ENCODE measurements at regions not wholly inside any gene's neighbourhood (a gene's known extent, or its start where the extent isn't known, plus 50 kb on each side); places are given as distances from the start of the nearest gene placed in this dataset.

GRCh38 chr16:51886456-51886855 is 660.5 kb downstream of the TOX3 start:
- TF ChIP-seq, protein P1, sequence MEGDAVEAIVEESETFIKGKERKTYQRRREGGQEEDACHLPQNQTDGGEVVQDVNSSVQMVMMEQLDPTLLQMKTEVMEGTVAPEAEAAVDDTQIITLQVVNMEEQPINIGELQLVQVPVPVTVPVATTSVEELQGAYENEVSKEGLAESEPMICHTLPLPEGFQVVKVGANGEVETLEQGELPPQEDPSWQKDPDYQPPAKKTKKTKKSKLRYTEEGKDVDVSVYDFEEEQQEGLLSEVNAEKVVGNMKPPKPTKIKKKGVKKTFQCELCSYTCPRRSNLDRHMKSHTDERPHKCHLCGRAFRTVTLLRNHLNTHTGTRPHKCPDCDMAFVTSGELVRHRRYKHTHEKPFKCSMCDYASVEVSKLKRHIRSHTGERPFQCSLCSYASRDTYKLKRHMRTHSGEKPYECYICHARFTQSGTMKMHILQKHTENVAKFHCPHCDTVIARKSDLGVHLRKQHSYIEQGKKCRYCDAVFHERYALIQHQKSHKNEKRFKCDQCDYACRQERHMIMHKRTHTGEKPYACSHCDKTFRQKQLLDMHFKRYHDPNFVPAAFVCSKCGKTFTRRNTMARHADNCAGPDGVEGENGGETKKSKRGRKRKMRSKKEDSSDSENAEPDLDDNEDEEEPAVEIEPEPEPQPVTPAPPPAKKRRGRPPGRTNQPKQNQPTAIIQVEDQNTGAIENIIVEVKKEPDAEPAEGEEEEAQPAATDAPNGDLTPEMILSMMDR (conservative IDR thresholded peaks at IDR 0.05; ENCODE audit: low read depth, low read length): no peak
- no peak for TF ChIP-seq RAD21 (IDR thresholded peaks at IDR 0.05; ENCODE audit: low read length)
- TF ChIP-seq POLR2A (IDR thresholded peaks at IDR 0.05; ENCODE audit: low read depth, low read length): no peak
- TF ChIP-seq, protein P2, sequence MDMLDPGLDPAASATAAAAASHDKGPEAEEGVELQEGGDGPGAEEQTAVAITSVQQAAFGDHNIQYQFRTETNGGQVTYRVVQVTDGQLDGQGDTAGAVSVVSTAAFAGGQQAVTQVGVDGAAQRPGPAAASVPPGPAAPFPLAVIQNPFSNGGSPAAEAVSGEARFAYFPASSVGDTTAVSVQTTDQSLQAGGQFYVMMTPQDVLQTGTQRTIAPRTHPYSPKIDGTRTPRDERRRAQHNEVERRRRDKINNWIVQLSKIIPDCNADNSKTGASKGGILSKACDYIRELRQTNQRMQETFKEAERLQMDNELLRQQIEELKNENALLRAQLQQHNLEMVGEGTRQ (IDR thresholded peaks at IDR 0.05; ENCODE audit: low read depth, low read length): no peak
- TF ChIP-seq FOS (IDR thresholded peaks at IDR 0.05; ENCODE audit: low read depth, low read length): no peak
- no peak for TF ChIP-seq SMC3 (IDR thresholded peaks at IDR 0.05; ENCODE audit: low read depth, low read length)
- no peak for TF ChIP-seq CEBPB (IDR thresholded peaks at IDR 0.05; ENCODE audit: low read depth, low read length)
- TF ChIP-seq CHD1 (IDR thresholded peaks at IDR 0.05; ENCODE audit: low read depth, low read length): no peak
- TF ChIP-seq, protein P3, sequence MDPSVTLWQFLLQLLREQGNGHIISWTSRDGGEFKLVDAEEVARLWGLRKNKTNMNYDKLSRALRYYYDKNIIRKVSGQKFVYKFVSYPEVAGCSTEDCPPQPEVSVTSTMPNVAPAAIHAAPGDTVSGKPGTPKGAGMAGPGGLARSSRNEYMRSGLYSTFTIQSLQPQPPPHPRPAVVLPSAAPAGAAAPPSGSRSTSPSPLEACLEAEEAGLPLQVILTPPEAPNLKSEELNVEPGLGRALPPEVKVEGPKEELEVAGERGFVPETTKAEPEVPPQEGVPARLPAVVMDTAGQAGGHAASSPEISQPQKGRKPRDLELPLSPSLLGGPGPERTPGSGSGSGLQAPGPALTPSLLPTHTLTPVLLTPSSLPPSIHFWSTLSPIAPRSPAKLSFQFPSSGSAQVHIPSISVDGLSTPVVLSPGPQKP (IDR thresholded peaks at IDR 0.05; ENCODE audit: borderline replicate concordance, low read depth, low read length): no peak

Data from IMR-90 (cell line).